ENCODE measurements at regions not wholly inside any gene's neighbourhood (a gene's known extent, or its start where the extent isn't known, plus 50 kb on each side); places are given as distances from the start of the nearest gene placed in this dataset.

DNA sequence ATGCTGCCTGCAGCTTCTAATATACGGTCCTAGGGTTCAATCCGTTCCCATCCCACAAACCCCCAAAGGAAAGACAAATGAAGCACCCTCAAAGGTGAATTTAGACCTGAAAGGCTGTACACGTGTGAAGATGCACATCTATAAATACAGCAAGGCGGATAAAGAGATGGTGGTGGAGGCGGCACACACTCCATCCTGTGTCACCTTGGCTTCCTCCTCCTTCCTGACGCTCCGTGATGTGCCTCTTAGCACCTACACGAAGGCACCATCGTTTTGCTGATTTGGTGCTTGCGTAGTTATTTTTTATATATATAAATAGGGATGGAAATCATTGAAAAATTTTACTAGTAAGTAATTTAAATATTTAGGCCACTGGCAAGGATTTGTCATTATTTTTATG, 359.4 kb downstream of the NPHP4 start:
- no peak for ATAC-seq (ENCODE audit: low read depth)
- Mint-ChIP-seq H3K27me3 (peaks cover 29% of the 10 kb centered on the region), H3K4me1 (no peaks in the 10 kb centered on the region), H3K4me3 (no peak overlapping the region), H3K27ac (no peak overlapping the region), H3K9me3 (ENCODE audit: insufficient read depth) (peaks cover 2% of the 10 kb centered on the region)
- ChIA-PET CTCF (no interaction called here), POLR2A (no interaction called here)
- Histone ChIP-seq H3K27me3 (replicated peaks in 1 of 4; ENCODE audit: control extremely low read depth in 1 of 4, control insufficient read depth in 3 of 4, insufficient read depth in 4 of 4, low read length in 3 of 4) (no peaks in the 10 kb centered on the region), H3K4me2 (replicated peaks; ENCODE audit: low read depth, low read length, poor library complexity, severe bottlenecking) (no peak overlapping the region), H3K79me2 (ENCODE audit: control insufficient read depth, insufficient read depth, low read length) (no peaks in the 10 kb centered on the region), H3K9ac (ENCODE audit: low read length) (no peak overlapping the region), H3K9me3 (ENCODE audit: control extremely low read depth in 1 of 3, control insufficient read depth in 2 of 3, insufficient read depth in 1 of 3, low read length in 2 of 3) (no peaks in the 10 kb centered on the region), H4K20me1 (ENCODE audit: control insufficient read depth, insufficient read depth, low read length, poor library complexity, severe bottlenecking) (no peaks in the 10 kb centered on the region), H3K4me1 (ENCODE audit: control insufficient read depth in 2 of 2, insufficient read depth in 2 of 2, low read length in 2 of 2) (no peaks in the 10 kb centered on the region), H2AFZ (ENCODE audit: insufficient read depth, low read depth, low read length, poor library complexity, severe bottlenecking) (no peak overlapping the region), H3K4me3 (ENCODE audit: control extremely low read depth in 1 of 5, extremely low read depth in 1 of 5, insufficient read depth in 1 of 5, low read depth in 2 of 5, low read length in 4 of 5) (no peak overlapping the region), H3K27ac (ENCODE audit: low read length in 2 of 2) (no peak overlapping the region), H3K36me3 (replicated peaks in 1 of 2; ENCODE audit: control extremely low read depth in 1 of 2, control insufficient read depth in 1 of 2, extremely low read depth in 1 of 2, insufficient read depth in 2 of 2, low read length in 1 of 2) (no peaks in the 10 kb centered on the region)
- intact Hi-C loops (cut with micrococcal nuclease), result no loop called here
- 83% methylated on average over 1 of the region's 10 CpGs for WGBS (ENCODE audit: insufficient coverage)
- DNase-seq, result no peak
- TF ChIP-seq EZH2 (IDR thresholded peaks at IDR 0.05; ENCODE audit: borderline replicate concordance, insufficient read depth, low read depth, low read length, poor library complexity, severe bottlenecking), result no peak
- TF ChIP-seq, protein P1, sequence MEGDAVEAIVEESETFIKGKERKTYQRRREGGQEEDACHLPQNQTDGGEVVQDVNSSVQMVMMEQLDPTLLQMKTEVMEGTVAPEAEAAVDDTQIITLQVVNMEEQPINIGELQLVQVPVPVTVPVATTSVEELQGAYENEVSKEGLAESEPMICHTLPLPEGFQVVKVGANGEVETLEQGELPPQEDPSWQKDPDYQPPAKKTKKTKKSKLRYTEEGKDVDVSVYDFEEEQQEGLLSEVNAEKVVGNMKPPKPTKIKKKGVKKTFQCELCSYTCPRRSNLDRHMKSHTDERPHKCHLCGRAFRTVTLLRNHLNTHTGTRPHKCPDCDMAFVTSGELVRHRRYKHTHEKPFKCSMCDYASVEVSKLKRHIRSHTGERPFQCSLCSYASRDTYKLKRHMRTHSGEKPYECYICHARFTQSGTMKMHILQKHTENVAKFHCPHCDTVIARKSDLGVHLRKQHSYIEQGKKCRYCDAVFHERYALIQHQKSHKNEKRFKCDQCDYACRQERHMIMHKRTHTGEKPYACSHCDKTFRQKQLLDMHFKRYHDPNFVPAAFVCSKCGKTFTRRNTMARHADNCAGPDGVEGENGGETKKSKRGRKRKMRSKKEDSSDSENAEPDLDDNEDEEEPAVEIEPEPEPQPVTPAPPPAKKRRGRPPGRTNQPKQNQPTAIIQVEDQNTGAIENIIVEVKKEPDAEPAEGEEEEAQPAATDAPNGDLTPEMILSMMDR (IDR thresholded peaks at IDR 0.05), result no peak

DNA sequence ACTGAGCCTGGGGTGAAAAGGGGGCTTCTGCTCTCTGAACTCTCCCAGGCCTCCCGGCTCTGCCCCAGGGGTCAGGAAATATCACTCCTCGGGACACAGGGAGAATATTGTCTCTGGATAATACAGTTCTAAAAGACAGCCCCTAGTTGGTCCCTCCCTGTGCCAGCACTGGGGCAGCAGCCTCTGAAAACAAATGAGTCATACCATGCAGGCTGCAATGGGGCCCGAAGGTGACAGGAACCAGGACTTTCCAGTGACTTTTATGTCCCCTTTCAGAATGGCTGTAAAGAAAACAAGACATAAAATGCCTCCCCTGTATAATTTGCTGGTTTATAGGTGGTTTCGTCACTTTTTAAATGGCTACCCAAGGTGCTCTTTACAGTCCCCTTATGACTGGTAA, 360.0 kb downstream of the NPHP4 start:
- Histone ChIP-seq H4K20me1 (ENCODE audit: control insufficient read depth, insufficient read depth, low read length, poor library complexity, severe bottlenecking) (no peaks in the 10 kb centered on the region), H3K4me3 (ENCODE audit: control extremely low read depth in 1 of 5, extremely low read depth in 1 of 5, insufficient read depth in 1 of 5, low read depth in 2 of 5, low read length in 4 of 5) (no peak overlapping the region), H3K36me3 (replicated peaks in 1 of 2; ENCODE audit: control extremely low read depth in 1 of 2, control insufficient read depth in 1 of 2, extremely low read depth in 1 of 2, insufficient read depth in 2 of 2, low read length in 1 of 2) (no peaks in the 10 kb centered on the region), H3K79me2 (ENCODE audit: control insufficient read depth, insufficient read depth, low read length) (no peaks in the 10 kb centered on the region), H3K9ac (ENCODE audit: low read length) (no peak overlapping the region), H3K27me3 (replicated peaks in 1 of 4; ENCODE audit: control extremely low read depth in 1 of 4, control insufficient read depth in 3 of 4, insufficient read depth in 4 of 4, low read length in 3 of 4) (no peaks in the 10 kb centered on the region), H3K9me3 (ENCODE audit: control extremely low read depth in 1 of 3, control insufficient read depth in 2 of 3, insufficient read depth in 1 of 3, low read length in 2 of 3) (no peaks in the 10 kb centered on the region), H3K4me1 (ENCODE audit: control insufficient read depth in 2 of 2, insufficient read depth in 2 of 2, low read length in 2 of 2) (no peaks in the 10 kb centered on the region), H2AFZ (ENCODE audit: insufficient read depth, low read depth, low read length, poor library complexity, severe bottlenecking) (no peak overlapping the region), H3K27ac (ENCODE audit: low read length in 2 of 2) (no peak overlapping the region), H3K4me2 (replicated peaks; ENCODE audit: low read depth, low read length, poor library complexity, severe bottlenecking) (no peak overlapping the region)
- Mint-ChIP-seq H3K9me3 (ENCODE audit: insufficient read depth) (peaks cover 2% of the 10 kb centered on the region), H3K27me3 (peaks cover 28% of the 10 kb centered on the region), H3K4me3 (no peak overlapping the region), H3K4me1 (no peaks in the 10 kb centered on the region), H3K27ac (no peak overlapping the region)
- WGBS (ENCODE audit: insufficient coverage), result 44% methylated on average over 3 of the region's 4 CpGs
- TF ChIP-seq, protein P1 (IDR thresholded peaks at IDR 0.05), result no peak
- TF ChIP-seq EZH2 (IDR thresholded peaks at IDR 0.05; ENCODE audit: borderline replicate concordance, insufficient read depth, low read depth, low read length, poor library complexity, severe bottlenecking), result no peak
- no peak for DNase-seq
- ATAC-seq (ENCODE audit: low read depth), result no peak
- ChIA-PET POLR2A (no interaction called here), CTCF (no interaction called here)
- intact Hi-C loops (cut with micrococcal nuclease), result no loop called here
